Hematopoietic multipotent progenitor cell treated with erythropoietin and hydrocortisone succinate and interleukin-3 and kit ligand, for 4 days (in vitro differentiated cells): ENCODE measurements at regions not wholly inside any gene's neighbourhood (a gene's known extent, or its start where the extent isn't known, plus 50 kb on each side); places are given as distances from the start of the nearest gene placed in this dataset.
"Not testable (repeated sequence)": the region's sequence is repeated elsewhere in the genome, so short reads cannot be mapped to it uniquely, and the experiment has no call there.

ENCODE experiments used
- DNase-seq: peaks from one replicate; pipeline ENCODE4 v3.0.0-alpha.2; 2015

DNA sequence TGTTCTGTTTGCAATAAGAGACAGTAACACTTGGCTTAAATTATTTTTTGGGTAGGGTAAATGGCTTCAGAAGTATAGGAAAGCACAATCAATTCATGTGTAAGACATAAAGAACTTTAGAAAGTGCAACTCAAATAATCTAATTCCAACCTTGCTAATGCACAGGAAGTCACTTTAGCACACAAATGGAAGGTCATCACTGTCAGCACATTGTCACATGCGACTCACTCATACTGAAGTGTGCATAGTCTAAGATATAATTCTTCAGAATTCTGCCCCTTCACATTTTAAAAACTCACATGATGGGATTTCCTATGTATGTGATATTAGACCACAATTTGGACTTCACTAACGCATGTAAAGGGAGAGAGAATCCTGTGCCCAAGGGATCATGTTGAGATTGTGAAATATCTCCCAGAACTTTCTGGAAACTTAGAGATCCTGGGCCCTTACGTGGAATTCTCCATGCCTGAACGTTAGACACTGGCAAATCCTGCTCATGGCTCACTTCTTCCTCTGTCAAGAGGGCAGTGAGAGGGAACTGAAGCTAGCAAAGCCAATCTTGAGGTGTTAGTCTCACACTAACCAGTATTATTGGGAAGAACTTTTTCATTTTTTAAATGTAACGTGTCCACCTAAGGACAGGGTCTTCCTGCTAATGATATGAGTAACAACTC is 403.2 kb upstream of the PTGER4 start:
- DNase-seq, result no peak

DNA sequence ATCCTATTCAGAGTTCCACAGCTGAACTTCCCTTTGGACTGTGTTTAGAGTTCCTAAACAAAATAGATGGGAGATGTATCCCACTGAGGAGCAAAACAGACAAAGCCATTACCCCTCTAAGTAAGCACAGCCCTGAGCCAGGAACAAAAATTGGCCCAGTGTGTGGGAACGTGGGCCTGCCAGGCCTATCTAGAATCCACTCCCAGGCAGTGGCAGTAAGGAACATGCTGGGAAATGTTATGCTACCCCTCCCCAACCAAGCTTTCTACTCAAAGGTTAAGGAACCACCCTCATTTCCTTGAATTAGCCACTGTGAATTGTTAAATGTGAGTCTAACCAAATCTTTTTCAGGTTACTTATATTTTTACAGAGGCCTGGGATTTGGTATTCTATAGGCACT is 405.1 kb upstream of the PTGER4 start:
- no peak for DNase-seq

DNA sequence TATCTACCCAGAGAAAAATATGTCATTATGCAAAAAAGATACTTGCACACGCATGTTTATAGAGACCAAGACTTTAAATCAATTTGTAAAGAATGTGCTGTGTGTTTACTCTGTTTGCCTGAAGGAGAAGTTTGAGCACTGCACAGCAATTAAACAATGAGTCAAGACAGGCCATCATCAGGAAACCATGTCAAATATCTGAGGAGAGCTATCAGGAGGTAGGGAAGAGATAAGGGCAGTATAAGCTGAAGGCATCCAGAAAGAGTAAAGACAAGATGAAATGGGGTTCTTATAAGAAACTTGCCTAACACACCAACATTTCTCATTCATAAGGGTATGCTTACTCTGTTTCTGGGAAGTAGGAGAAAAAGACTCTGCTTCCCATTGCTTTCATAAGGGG is 405.8 kb upstream of the PTGER4 start:
- no peak for DNase-seq

DNA sequence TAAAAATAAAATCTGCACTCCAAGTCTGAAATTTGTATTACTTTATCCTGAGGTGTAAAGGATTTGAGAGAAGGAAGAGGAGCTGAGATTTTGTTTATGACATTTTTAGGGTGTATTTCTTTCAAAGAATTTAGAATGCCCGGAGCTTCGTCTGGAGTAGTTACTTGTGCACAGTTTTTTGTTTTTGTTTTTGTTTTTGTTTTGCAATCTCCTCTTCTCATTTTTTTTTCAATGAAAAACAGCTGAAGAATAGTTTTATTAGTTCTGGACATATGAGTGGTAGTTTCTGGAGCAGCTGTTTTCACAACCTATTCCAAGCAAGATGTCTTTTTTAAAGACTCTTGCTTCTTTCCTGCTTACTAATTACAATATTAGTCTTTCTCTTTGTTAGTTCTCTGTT is 408.2 kb upstream of the PTGER4 start:
- DNase-seq, result no peak

DNA sequence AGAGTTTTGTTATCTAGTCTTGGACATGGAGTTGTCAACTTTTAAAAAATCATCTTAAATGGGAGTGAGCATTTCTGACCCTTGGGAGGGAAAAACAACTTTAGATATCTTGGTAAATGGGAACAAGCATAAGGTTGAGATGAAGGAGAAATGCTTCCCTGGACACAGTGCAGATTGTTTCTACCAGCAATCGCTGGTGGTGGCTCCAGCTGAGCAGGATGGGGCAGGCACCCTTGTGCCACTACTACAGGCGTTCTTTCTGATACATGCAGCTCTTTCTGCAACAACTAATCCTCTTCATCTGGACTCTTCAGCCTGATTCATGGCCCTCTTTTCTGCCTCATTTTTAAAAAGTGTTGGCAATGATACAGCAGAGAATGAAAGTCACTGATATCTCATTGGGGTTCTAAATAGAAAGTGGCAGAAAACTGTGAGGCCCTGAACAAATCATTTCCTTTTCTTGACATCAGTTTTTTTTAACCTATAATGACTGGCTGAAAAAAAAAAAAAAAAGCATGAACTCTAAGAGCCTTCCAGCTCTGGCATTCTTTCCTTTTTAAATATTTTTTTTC is 409.4 kb upstream of the PTGER4 start:
- DNase-seq, result no peak

DNA sequence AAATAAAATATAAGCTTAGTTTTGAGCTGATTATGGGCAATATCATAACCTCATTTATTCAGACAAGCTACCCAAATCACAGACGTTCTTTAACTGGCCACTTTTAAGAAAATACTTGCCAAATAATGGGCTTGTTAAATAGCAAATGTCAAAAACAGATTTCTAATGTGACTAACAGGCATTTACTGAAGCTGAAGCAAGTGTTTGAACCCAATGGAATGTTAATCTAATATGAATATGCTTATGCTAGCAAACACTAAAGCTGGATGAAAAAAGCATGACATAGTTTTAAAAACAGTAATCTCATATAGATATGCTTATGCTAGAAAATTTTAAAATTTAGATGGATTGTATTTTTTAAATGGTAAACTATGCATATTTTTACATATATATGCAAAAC is 411.6 kb upstream of the PTGER4 start:
- DNase-seq, result no peak

DNA sequence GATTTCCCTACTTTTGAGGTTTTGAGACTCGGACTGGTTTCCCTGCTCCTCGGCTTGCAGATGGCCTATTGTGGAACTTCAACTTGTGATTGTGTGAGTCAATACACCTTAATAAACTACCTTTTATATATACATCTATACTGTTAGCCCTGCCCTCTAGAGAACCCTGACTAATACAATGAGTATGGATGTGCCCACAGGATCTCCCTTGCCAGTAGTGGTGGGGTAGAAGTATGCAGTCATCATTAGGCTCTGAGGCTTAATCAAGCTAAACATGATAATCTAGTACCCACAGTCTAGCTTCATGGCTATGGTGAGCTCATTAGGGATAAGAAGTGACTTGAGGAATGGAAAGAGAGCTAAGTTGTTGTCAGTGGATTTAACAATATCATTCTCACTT is 412.8 kb upstream of the PTGER4 start:
- DNase-seq, result no peak

DNA sequence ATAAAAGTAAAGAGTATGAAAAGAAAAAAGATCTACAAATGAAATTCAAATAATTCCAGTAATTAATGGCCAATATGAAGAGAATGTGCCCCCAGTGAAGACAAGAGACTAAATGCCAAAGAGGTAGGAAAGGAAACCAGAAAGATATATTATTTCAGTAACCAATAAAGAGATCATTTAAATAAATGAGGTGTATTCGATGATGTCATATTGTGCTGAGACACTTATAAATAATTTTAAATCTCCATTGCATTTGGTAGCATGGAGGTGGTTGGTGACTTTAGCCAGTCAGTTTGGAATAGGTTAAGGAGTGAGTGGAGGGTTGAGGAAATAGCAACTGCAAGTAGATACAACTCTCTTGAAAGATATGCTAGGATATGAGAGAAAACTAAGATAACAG is 417.7 kb upstream of the PTGER4 start:
- DNase-seq, result no peak

DNA sequence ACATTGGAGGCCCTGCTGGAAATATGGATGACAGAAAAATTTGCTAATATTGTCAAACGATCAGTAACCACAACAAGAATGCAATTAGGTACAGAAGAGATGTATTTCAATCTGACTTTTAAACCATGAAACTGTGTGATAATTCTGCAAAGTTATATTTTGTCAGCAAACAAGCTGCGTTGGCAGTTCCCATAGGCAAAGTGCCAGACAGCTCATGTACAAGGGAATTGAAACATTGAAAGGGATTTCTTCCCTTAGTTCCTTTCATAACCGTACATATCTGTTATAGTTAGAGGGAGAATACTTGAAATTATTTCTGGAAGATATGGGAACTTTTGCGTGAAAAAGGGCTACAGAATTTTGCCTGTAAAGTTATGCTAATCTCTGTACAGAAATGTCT is 419.4 kb upstream of the PTGER4 start:
- no peak for DNase-seq

DNA sequence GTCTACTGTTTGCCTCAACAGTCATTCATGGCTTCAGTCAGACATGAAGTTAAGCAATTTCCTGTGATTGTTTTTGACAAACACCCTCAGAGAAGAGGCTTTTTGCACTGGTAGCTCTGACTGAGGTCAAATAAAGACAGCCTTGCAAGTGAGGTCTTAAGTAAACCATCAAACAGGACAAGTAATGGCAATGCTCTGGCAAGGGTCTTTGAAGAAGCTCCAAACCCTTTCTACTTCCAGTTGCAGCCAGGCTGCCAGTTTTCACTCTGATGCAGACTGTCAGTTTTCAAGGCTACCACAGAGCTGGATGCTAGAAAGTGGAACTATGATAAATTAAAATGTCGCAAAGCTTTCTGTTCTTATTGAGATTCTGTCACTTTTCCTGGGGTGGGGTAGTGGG is 421.5 kb upstream of the PTGER4 start:
- DNase-seq, result peak; percentile 27

DNA sequence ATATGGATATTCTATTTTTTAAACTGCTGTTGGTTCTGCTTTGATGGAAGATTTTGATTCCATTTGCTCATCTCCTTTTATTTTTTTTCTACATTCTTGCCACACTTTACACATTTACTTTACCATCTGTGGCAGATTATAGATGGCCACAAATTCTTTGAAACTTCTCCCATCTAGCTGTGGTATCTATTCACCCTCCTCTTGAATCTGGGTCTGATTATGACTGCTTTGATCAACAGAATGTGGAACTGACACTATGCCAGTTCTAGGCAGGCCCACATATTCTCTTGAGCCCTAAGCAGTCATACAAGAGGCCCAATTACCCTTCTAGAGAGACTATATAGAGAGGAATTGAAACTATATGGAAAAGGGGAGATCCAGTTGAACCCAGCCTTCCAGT is 439.0 kb upstream of the PTGER4 start:
- no peak for DNase-seq

DNA sequence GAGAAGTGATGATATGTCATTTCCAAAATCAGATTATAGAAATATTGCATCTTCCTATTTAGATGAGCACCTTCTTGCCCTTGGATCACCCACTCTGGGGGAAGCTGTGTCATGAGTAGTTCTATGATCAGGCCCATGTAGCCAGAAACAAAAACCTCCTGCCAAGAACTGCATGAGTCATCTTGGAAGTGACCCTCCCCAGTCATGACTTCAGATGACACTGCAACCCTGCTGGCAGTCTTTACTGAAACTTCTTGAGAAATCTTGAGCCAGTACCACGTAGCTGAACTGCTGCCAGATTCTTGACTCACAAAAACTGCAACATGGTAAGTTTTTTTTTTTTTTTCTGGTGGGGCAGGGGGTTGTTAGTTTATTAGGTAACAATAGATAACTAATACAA is 439.6 kb upstream of the PTGER4 start:
- DNase-seq, result no peak

DNA sequence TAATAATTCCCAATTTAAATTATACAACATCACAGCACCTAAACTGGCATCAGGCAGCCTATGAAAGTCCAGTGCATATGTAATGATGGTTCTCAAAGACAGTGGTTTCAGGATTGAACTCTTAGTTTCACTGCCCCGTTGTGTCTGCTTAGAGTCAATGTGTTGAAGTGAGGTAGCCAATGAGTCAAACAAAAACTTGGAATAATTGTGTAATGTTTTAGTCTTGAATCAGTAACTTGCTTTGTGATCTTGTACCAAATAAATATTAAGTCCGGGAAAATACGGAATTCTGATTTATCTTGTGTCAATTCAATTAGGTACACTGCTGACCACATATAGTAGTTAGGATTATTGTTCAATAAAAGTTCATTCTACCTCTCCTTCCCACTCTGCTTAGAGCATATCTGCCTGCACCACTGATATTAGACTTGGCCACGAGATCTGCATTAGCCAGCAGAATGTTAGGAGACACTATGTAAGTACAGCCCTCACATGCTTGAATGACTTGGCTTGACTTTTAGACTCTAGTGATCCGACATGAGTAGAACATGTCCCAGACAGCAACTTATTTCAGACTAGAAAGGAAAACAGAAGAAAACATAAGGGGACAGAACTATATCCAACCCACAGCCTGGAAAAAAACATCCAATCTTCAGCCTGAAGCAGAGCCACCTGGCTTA is 441.5 kb upstream of the PTGER4 start:
- DNase-seq, result no peak

DNA sequence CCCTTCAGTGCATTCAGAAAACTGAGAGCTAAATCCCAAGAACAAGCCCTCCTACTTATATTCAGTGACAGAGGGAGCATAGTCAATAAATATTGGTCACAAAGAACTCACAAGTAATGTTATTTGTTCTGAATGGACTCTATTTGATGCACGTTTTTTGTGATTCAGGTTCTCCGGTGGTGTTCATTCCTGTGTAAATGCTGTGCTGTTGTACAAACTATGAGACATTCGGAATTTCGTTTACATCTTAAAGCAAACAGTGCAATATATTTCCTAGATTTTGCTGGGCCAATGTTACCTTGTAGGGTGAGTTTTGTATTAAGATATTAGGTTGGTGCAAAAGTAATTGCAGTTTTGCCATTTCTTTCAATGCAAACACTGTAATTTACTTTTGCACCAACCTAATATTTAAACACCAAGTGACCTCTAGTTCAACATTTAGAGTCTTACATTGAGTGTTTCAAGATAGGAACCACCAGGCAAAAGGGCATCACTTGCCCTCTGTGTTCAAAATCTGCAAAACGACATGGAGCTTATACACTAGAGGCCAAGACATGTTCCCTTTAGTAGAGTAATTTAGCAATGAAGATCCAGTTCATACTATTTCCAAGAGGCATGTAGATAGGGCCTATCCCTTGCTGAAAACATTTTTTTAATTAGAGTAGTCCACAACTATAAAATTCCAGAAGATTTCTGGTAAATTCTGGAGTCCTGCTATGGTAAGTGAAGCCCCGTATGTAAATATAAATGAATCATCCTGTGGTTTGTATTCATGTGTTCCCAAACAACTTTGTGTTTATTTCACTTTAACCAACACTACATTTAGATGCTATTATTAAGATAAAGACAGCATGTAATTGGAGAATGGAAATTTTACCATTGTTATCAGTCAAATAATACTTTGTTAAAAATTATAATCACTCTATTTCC is 444.0 kb upstream of the PTGER4 start:
- DNase-seq, result no peak

DNA sequence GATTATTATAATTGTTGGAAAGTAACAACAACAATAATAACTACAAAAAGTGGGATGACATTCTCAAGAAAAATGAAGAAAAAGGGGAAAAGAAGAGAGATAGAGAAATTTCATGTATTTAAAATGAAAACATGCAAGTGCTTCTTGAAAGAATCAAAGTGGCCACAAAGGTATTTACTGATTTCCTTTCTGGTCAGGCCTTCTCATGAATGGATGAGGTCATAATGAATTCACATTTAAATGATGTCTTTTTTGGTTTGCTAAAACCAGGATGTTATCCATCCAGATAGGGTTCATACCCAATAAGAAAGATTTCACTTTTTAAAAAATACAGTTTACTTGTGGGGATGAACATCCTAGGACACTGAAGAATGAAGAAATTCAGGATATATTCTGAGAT is 446.4 kb upstream of the PTGER4 start:
- no peak for DNase-seq

DNA sequence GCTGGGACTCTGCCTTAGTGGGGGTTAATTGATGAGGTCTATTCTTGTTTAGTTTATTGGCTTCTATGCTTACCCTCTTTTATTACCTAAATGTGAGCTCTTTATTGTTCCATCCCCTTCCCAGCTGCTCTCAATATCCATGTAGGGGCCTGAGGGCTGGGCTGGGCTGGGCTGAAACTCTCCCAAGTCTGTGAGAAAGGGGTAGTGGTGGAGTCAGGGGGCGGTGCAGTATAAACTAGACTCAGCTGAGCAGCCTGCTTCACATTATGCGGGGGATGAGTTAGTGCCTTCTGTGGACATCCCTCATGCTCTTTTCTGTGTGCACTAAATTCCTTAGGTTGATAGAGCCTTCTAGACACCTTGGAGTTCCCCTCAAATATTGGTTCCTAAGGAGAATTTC is 451.8 kb upstream of the PTGER4 start:
- DNase-seq, result no peak

DNA sequence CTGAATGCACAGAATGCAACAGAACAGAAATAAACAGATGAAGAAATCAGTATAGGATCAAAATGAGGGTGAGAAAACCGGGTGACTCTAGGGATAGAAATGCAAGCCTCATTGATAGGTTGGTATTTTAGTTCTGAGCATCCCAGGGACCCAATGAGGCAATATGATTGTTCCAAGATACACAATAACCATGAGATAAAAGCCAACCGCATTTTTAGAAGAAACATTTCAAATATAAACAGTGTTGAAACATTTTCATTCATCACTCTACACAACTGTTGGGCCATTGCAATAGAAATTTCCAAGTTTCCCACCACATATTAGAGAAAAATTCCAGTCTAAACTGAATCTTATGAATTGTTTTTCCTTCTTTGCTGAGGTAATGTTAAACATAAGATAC is 452.3 kb upstream of the PTGER4 start:
- DNase-seq, result no peak

DNA sequence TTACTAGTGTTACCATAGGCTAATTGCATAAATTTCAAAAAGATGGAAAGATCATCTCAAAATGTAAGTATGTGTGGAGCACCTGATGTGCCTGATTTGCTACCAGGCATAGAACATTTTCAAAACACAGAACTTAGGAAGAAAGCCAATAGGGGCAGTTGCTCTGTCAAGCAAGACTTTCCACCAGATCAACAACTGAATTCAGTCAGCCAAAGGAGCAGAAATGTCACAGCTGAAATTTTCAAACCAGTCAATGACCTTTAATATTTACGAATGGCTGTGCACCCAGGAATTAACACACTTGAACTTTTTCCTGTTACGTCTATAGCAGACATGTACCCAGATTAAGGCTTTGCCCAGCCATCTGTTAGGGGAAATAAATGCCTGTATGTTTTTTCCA is 452.8 kb upstream of the PTGER4 start:
- no peak for DNase-seq

DNA sequence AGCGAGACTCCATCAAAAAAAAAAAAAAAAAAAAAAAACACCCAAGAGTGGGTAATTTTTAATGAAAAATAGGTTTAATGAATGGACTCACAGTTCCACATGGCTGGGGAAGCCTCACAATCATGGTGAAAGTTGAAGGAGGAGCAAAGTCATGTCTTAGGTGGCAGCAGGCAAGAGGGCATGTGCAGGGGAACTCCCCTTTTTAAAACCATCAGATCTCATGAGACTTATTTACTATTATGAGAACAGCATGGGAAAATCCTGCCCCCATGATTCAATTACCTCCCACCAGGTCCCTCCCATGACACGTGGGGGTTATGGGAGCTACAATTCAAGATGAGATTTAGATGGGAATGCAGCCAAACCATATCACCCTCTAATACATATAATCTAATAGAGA is 454.6 kb upstream of the PTGER4 start:
- not testable (repeated sequence) for DNase-seq

DNA sequence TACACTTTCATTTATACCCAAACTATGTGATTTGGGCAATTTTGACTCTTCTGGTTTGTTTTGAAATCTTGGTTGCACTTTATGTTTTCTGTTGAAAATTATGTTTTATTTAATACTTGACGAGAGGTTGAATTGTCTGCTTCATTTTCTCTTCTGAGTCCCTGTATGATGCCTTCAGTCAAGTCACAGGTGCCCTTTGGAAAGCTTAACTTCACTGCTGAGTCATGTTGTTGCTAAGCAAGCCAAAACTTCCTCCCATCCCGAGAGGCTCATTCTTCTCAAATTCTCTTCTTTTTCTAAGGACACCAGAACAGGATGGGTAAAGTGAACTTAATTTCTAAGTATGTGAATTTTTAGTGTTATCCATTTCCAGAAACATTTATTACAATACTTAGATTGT is 455.3 kb upstream of the PTGER4 start:
- DNase-seq, result no peak

DNA sequence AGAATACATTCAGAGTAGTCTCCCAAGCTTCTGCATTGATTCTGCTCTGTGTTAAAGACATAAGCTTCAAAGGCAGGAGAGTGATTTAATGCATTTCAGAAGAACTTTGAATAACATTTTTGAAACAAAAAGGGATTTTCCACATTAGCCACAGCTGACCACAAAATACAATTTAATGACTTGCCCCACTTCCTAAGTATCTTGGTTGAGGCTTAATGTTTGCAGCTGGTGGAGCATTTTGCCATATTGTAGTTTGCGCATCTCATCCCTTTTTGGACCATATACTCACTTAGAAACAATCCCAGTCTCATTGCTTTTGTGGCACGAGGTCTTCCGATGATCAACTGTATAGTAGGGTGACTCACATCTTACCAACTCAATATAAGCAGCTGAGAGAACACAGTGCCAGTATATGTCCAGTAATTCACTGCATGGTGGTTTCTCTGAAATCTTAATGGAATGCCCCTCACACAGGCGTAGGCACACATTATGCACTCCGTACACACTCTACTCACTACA is 455.8 kb upstream of the PTGER4 start:
- no peak for DNase-seq

DNA sequence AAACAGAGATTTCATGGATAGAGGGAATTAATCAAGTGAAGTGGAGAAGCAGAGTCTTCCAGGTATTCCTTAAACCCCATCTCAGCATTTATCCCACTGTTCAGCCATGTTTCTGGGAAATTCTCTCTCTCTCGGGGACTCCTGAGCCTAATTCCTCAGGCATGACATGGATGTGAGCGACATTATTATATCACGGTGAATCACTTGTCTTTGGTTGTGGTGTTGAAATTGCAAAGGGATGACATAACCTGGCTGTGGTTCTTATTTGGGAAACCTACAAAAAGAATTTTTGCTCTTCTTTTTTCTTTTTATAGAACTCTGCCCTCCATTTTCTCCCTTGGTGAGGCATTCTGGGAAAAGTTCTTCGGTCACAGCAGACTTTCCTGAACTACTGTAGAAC is 457.9 kb upstream of the PTGER4 start:
- DNase-seq, result no peak

DNA sequence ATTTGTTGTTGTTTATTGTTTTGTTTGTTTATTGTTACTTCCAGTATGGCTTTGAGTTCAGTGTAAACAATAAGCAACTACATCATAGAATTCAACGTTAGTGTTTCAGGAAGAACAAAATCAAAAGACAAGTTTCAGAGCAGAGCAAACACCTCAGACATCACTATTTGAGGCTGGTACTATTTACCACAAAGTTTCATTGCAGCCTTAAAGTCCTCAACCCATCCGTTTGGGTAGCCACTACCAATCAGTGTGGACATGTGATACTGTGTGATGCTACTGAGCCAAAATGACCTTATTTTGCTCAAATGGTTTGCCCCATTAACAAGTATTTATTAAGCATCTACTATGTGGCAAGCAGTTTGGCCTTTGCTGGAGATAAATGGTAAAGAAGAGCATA is 458.5 kb upstream of the PTGER4 start:
- no peak for DNase-seq
